ENCODE measurements at regions not wholly inside any gene's neighbourhood (a gene's known extent, or its start where the extent isn't known, plus 50 kb on each side); places are given as distances from the start of the nearest gene placed in this dataset.
"Not testable (repeated sequence)": the region's sequence is repeated elsewhere in the genome, so short reads cannot be mapped to it uniquely, and the experiment has no call there.

GRCh38 chr11:70900540-70900939 is 351.8 kb downstream of the SHANK2 start:
- H3K27me3 ChIP-seq (ENCODE audit: control insufficient read depth, insufficient read depth, low read length) = no peaks in the 10 kb centered on the region
- TF ChIP-seq CTCF (IDR thresholded peaks at IDR 0.05) = no peak
- Mint-ChIP-seq H3K36me3 (no peaks in the 10 kb centered on the region), H3K27me3 (ENCODE audit: low read depth in 2 of 2) (no peaks in the 10 kb centered on the region), H3K4me3 (no peak overlapping the region), H3K4me1 (no peaks in the 10 kb centered on the region), H3K27ac (no peak overlapping the region), H3K9me3 (peaks cover 2 to 4% of the 10 kb centered on the region in 2 donors)
- H3K4me3 ChIP-seq (ENCODE audit: low read length) = no peak overlapping the region
- DNase-seq = no peak
- H3K27ac ChIP-seq (ENCODE audit: low read length) = no peak overlapping the region
- no peaks in the 10 kb centered on the region for H3K4me1 ChIP-seq (ENCODE audit: control insufficient read depth, insufficient read depth, low read length)
- WGBS (ENCODE audit: insufficient coverage) = 93% methylated on average over 4 of the region's 4 CpGs
- H3K9me3 ChIP-seq (ENCODE audit: control insufficient read depth, insufficient read depth, low read length) = no peaks in the 10 kb centered on the region
- intact Hi-C loops (cut with micrococcal nuclease) = no loop called here
- no peak for ATAC-seq
- no peaks in the 10 kb centered on the region for H3K36me3 ChIP-seq (ENCODE audit: control insufficient read depth, insufficient read depth, low read length)

GRCh38 chr11:70901951-70902521 is 350.3 kb downstream of the SHANK2 start:
- Histone ChIP-seq H3K4me1 (ENCODE audit: control insufficient read depth, insufficient read depth, low read length) (no peaks in the 10 kb centered on the region), H3K4me3 (ENCODE audit: low read length) (no peak overlapping the region), H3K36me3 (ENCODE audit: control insufficient read depth, insufficient read depth, low read length) (no peaks in the 10 kb centered on the region), H3K9me3 (ENCODE audit: control insufficient read depth, insufficient read depth, low read length) (no peaks in the 10 kb centered on the region), H3K27ac (ENCODE audit: low read length) (no peak overlapping the region), H3K27me3 (ENCODE audit: control insufficient read depth, insufficient read depth, low read length) (no peaks in the 10 kb centered on the region)
- Mint-ChIP-seq H3K36me3 (no peaks in the 10 kb centered on the region), H3K27ac (no peak overlapping the region), H3K4me3 (no peak overlapping the region), H3K9me3 (peaks cover 2 to 4% of the 10 kb centered on the region in 2 donors), H3K27me3 (ENCODE audit: low read depth in 2 of 2) (no peaks in the 10 kb centered on the region), H3K4me1 (no peaks in the 10 kb centered on the region)
- DNase-seq = no peak
- no peak for TF ChIP-seq CTCF (IDR thresholded peaks at IDR 0.05)
- ATAC-seq = no peak
- intact Hi-C loops (cut with micrococcal nuclease) = no loop called here
- WGBS (ENCODE audit: insufficient coverage) = 77% methylated on average over 15 of the region's 15 CpGs

- ATAC-seq = not testable (repeated sequence)
These were observed 349.1 kb downstream of the SHANK2 start for GRCh38 chr11:70903229-70903628.

GRCh38 chr11:70906101-70906500 is 346.3 kb downstream of the SHANK2 start:
- no peaks in the 10 kb centered on the region for H3K36me3 Mint-ChIP-seq
- H3K27ac ChIP-seq (ENCODE audit: low read length) = no peak overlapping the region
- whole genome bisulfite sequencing (ENCODE audit: insufficient coverage) = 90% methylated on average over 12 of the region's 12 CpGs
- no peak for ATAC-seq
- no peak overlapping the region for H3K4me3 Mint-ChIP-seq
- no peaks in the 10 kb centered on the region for H3K36me3 ChIP-seq (ENCODE audit: control insufficient read depth, insufficient read depth, low read length)
- H3K4me1 Mint-ChIP-seq = no peaks in the 10 kb centered on the region
- H3K4me3 ChIP-seq (ENCODE audit: low read length) = no peak overlapping the region
- H3K9me3 ChIP-seq (ENCODE audit: control insufficient read depth, insufficient read depth, low read length) = no peaks in the 10 kb centered on the region
- no peak for TF ChIP-seq CTCF (IDR thresholded peaks at IDR 0.05)
- DNase-seq = no peak
- no peaks in the 10 kb centered on the region for H3K27me3 Mint-ChIP-seq (ENCODE audit: low read depth in 2 of 2)
- no peaks in the 10 kb centered on the region for H3K9me3 Mint-ChIP-seq
- H3K27me3 ChIP-seq (ENCODE audit: control insufficient read depth, insufficient read depth, low read length) = no peaks in the 10 kb centered on the region
- no peak overlapping the region for H3K27ac Mint-ChIP-seq
- intact Hi-C loops (cut with micrococcal nuclease) = no loop called here
- no peaks in the 10 kb centered on the region for H3K4me1 ChIP-seq (ENCODE audit: control insufficient read depth, insufficient read depth, low read length)

More at GRCh38 chr11:70903229-70903628, 349.1 kb downstream of the SHANK2 start:
- H3K36me3 Mint-ChIP-seq; H3K4me3 Mint-ChIP-seq; H3K27me3 ChIP-seq (ENCODE audit: control insufficient read depth, insufficient read depth, low read length); H3K4me3 ChIP-seq (ENCODE audit: low read length); H3K9me3 Mint-ChIP-seq; H3K27ac Mint-ChIP-seq; DNase-seq; H3K27me3 Mint-ChIP-seq (ENCODE audit: low read depth in 2 of 2); H3K9me3 ChIP-seq (ENCODE audit: control insufficient read depth, insufficient read depth, low read length); H3K4me1 ChIP-seq (ENCODE audit: control insufficient read depth, insufficient read depth, low read length); H3K36me3 ChIP-seq (ENCODE audit: control insufficient read depth, insufficient read depth, low read length); H3K27ac ChIP-seq (ENCODE audit: low read length); intact Hi-C loops (cut with micrococcal nuclease); H3K4me1 Mint-ChIP-seq: not testable (repeated sequence)
- WGBS (ENCODE audit: insufficient coverage) = 89% methylated on average over 8 of the region's 8 CpGs
